ENCODE measurements at regions not wholly inside any gene's neighbourhood (a gene's known extent, or its start where the extent isn't known, plus 50 kb on each side); places are given as distances from the start of the nearest gene placed in this dataset.

DNA sequence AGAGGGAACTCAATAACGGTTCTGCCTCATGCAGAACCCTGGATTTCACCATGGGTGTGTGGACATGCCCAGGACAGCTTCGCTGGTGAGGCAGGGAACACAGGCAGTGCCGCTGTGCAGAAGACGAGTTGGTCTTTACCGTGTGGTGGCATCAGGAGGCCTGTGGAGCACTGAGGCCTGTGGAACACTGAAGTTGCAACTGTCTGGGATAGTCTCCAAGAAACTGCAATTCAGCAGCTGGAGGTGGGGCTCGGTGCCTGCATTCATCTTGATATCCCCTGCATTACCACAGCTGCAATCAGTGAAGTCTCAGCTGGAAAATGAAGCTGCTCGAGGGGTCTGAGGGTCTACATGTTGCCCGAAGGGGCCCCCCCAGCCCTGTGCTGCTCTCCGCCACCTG lies 202.4 kb upstream of the CDH4 start:
- no peaks in the 10 kb centered on the region for H3K4me1 ChIP-seq (ENCODE audit: insufficient read depth)
- H3K36me3 ChIP-seq, result no peaks in the 10 kb centered on the region
- no peak overlapping the region for H3K4me3 ChIP-seq
- H3K27ac ChIP-seq, result no peak overlapping the region
- 66 to 79% (median 72%) methylated on average over 9 of the region's 9 CpGs for WGBS, 3 donors
- H3K27me3 ChIP-seq, result no peaks in the 10 kb centered on the region
- H3K9me3 ChIP-seq, result no peaks in the 10 kb centered on the region
- DNase-seq, result no peak
- TF ChIP-seq EP300 (IDR thresholded peaks at IDR 0.05), result no peak
- TF ChIP-seq POLR2A (IDR thresholded peaks at IDR 0.05), result no peak
- TF ChIP-seq CTCF (IDR thresholded peaks at IDR 0.05), result no peak
- intact Hi-C loops (cut with DNase I), result no loop called here

GRCh38 chr20:61050336-61050890 lies 201.6 kb upstream of the CDH4 start:
- Histone ChIP-seq H3K27ac (no peak overlapping the region), H3K27me3 (no peaks in the 10 kb centered on the region), H3K36me3 (no peaks in the 10 kb centered on the region), H3K9me3 (no peaks in the 10 kb centered on the region), H3K4me1 (ENCODE audit: insufficient read depth) (no peaks in the 10 kb centered on the region), H3K4me3 (no peak overlapping the region)
- 78 to 84% (median 83%) methylated on average over 8 of the region's 8 CpGs for WGBS, 3 donors
- no peak for DNase-seq
- TF ChIP-seq EP300 (IDR thresholded peaks at IDR 0.05), result no peak
- no peak for TF ChIP-seq POLR2A (IDR thresholded peaks at IDR 0.05)
- TF ChIP-seq CTCF (IDR thresholded peaks at IDR 0.05), result no peak
- intact Hi-C loops (cut with DNase I), result no loop called here

DNA sequence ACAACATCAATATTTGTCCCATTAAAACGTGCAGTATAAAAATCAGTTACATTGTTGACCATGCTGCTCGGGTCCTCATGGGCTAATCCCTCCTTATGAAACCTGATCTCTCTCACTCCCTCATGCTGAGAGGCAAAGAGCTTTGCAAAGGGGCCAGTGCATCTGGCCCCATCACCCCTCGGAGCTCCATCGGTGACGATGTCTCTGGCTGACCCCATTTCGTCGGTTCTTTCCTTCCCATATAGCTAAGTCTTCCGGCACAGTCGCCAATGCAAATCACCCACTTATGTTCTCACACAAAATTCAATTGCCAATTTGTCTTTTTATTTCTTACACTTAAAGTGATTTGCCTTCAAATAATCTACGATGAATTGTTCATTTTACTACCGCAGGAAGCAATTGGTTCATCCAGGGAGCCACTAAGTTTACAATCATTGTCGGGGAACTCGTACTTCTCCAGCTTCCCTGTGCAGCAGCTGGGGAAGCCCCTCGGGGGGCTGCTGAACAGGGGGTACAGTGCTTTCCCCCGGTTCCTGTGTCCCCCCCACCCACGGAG lies 199.8 kb upstream of the CDH4 start:
- 64 to 65% (median 65%) methylated on average over 16 of the region's 16 CpGs for WGBS, 3 donors
- H3K9me3 ChIP-seq, result no peaks in the 10 kb centered on the region
- no peaks in the 10 kb centered on the region for H3K36me3 ChIP-seq
- intact Hi-C loops (cut with DNase I), result no loop called here
- no peaks in the 10 kb centered on the region for H3K27me3 ChIP-seq
- no peak for DNase-seq
- no peak for TF ChIP-seq EP300 (IDR thresholded peaks at IDR 0.05)
- no peak for TF ChIP-seq POLR2A (IDR thresholded peaks at IDR 0.05)
- TF ChIP-seq CTCF (IDR thresholded peaks at IDR 0.05), result no peak
- no peak overlapping the region for H3K27ac ChIP-seq
- no peak overlapping the region for H3K4me3 ChIP-seq
- H3K4me1 ChIP-seq (ENCODE audit: insufficient read depth), result no peaks in the 10 kb centered on the region

- WGBS, 3 donors, result 74 to 77% (median 76%) methylated on average over 13 of the region's 13 CpGs
- Histone ChIP-seq H3K27me3 (no peaks in the 10 kb centered on the region), H3K36me3 (no peaks in the 10 kb centered on the region), H3K4me3 (no peak overlapping the region), H3K4me1 (ENCODE audit: insufficient read depth) (no peaks in the 10 kb centered on the region), H3K27ac (no peak overlapping the region), H3K9me3 (no peaks in the 10 kb centered on the region)
- TF ChIP-seq EP300 (IDR thresholded peaks at IDR 0.05), result no peak
- no peak for TF ChIP-seq POLR2A (IDR thresholded peaks at IDR 0.05)
- no peak for TF ChIP-seq CTCF (IDR thresholded peaks at IDR 0.05)
- intact Hi-C loops (cut with DNase I), result no loop called here
- DNase-seq, result no peak
Measured at GRCh38 chr20:61052776-61053442, 199.2 kb upstream of the CDH4 start.
